ENCODE measurements at regions not wholly inside any gene's neighbourhood (a gene's known extent, or its start where the extent isn't known, plus 50 kb on each side); places are given as distances from the start of the nearest gene placed in this dataset.

DNA sequence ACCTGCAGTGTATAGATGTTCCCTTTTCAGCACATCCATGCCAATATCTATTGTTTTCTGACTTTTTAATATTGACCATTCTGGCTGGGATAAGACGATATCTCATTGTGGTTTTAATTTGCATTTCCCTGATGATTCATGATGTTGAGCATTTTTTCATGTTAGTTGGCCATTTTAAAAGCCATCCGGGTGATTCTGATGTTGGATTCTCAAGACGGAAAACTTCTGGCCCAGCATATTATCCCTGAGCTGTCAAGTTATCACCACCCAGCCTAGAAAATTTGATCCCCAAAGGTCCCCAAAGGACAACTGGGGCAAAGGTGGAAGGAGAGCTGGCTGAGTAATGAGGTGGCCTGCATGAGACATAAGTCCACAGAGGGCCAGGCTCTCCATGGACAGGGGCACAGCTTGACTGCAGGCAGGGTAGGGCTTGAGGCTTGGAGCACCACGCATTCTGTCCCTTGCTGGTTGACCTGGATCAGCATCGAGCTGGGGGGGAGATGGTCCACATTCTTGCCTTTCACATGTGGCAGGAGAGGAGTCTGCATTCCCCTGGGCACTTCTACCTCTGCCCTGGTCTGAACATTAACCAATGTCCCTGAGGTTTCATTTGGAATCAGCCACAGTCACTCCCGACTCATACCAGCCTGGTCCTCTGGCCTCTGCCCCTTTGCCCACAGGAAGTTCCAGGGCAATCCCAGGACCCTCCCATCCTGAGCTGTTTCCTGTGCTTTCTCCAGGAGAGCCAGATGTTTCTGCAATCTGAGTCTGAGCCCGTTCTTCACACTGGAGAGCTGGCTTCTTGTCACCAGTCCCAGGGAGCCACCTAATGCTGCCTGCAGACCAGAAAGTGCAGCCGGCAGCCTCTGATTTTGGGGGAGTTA is 69.2 kb downstream of the ISG20 start:
- no peak for DNase-seq

DNA sequence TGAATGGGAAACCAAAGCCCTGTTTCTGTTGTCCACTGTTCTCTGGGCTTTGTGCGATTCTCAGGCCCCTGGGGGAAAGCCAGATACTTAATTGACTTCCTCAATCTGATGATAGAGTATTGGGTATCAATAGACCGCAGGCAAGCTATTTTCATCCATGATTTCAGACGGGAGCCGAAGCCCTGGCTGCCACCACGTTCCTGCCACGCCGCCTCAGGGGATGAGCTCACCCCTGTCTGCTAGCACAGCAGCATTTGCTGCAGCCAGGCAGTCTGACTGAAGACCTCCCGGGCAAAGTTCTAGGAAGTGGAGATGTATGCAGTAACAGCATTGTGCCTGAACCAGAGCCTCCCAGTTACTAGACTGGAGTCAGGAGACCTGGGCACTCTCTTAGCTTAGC is 69.8 kb downstream of the ISG20 start:
- DNase-seq, result no peak

DNA sequence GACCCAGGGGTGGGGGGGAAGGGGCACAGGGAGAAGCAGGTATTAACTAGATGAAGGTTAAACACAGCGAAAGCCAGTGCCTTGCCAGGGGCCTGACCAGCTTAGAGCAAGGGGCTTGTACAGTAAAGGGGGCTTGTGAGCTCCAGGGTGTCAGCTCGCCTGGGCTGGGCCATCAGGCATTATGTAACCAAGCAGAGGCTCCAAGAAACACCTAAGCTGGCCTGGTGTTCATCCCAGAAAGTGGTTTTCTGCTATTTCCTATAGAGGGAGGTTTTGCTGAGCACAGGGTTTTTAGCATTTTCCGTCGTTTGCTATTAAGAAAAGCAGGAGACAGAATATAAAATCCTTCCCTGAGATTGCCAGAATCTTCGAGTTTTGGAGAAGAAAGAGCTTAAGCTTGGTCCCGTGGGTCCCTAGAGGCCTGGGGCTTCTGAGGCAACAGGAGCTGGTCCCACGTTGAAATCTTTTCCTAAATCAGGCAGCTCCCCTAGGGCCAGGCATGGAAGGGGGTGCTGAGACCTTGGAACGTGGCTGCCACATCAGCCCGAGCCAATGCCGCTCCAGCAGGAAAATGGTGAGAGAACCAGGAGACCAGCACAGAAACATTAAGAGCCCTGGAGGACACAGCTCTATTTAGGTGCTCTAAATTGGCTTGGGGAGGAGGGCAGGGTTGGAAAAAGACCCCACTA is 71.4 kb downstream of the ISG20 start:
- DNase-seq, result no peak

DNA sequence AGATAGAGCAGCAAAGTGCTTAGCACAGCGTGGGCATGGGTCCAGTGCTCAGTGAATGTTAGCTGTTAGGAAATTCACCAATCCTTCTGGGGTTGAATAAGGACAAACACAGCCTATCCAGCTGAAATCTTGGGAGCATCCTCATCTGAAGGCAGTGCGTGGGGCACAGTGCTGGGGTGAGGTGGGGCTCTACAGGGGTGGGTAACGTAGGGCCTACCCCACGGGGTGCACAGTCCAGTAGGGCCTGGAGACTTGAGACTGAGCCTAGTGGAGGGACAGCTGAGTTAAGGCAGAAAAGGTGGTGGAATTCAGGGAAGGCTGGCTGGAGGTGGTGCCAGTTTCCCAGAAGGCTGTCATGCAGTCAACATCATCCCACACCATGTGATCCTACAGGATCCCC is 73.0 kb downstream of the ISG20 start:
- no peak for DNase-seq

DNA sequence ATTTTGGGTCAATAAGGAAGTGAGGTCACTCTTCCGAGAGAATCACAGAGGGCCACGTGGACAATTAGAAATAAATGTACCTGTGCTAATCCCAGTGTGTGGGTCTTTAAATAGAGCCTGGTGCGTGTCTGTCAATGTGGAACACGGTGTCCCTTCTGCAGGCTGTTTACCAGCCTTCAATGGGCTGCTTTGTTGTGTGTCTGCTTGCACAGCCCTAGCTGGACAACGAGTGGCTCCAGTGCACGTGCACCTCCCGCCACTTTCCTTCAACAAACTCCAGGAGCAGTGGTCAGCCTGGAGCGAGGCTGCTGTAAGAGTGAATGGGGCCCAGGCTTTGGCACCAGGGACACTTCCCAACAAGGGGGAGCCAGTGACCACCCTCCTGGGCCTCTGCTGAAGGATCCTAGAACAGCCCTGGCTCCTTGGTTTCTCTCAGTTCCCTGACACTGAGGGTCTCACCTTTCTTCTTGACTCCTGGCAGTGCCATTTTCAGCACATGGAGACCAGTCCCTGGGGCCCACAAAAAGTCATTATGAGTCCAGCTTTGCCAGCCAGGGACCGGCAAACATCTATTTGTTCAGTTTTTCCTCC is 76.1 kb downstream of the ISG20 start:
- DNase-seq, result no peak

DNA sequence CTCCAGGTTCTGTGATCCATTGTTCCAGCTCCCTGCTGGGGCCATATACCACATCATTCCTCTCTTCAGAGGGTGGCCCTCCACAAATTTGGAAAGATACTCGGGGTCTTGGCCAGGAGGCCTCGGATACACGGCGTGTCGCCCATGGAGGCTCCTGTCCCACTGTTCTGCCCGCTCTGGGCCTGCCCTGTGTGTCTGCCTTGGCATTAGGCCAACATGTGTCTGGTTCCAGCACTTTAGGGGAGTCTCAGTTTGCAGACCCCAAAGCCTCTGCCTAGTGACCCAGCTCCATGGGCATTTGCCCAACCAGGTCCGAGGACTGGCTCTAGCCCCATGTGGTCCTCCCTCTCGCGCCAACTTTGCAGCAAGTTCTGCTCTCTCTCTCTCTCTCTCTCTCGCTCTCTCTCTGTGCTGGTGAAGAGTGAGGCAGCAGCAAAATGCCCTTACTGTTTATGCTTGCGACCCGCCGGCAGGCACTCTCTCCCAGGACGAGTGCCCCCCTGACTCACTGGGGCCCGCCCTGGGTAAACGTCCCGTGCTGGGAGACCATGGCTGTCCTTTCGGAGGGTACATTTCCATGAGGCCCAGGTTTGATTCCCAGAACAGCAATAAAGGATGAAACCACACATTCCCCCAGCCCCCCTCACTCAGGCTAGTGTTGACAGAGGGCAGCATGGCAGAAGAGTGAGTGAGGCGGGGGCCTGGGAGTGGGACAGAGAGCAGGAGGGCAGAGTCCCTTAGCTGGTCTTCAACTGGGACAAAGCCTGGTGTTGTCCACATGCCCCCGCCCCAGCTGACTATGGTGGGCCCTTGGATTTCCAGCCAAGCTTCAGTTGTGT is 77.9 kb downstream of the ISG20 start:
- DNase-seq, result peak; percentile 41

DNA sequence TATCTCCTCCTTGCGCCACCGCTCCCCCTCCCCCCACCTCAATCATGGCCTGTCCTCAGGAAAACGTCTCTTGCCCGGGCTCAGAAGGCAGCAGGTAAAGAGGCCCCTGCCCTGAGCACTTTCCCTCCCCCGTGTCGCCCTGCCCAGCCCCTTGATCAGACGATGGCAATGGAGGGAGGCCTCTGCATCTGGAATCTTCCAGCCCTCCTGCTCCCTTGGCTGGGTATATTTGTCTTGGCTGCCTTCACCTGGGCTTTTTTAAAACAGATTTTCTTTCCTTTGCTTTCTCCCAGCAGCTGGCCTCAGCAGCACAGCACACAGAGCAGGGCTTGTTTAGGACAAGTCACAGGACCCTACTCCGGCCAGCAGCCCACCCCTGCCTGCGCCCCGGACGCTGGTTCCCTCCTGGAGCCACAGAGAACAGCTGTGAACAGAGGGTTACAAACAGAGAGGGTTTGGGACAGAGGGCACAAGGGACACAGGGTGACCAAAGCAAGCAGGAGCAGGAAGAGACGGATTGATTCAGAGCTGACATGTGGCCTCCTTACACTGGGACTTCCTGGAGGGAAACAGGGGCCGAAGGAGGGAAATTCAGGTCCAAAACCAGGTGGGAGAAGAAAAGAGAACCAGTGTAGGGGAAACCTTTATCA is 78.7 kb downstream of the ISG20 start:
- peak; percentile 56 for DNase-seq

DNA sequence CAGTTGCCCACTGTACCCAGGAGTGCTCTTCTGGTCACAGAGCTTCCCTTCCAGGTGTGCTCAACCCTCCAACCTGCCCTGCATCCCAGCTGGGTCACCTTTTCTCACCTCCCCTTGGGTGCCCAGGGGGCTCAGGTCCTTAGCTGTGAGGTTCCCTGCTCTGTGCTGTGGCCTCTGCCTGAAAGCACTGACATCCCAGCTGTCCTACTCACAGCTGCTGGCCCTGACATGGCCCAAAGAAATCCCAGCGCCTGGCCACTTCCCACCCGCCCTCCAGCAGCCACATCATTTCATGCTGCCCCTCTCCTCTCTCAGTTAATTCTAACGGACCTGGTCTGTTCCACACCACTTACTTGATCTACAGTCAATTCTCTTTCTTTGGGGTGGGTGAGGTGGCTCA is 79.9 kb downstream of the ISG20 start:
- no peak for DNase-seq

DNA sequence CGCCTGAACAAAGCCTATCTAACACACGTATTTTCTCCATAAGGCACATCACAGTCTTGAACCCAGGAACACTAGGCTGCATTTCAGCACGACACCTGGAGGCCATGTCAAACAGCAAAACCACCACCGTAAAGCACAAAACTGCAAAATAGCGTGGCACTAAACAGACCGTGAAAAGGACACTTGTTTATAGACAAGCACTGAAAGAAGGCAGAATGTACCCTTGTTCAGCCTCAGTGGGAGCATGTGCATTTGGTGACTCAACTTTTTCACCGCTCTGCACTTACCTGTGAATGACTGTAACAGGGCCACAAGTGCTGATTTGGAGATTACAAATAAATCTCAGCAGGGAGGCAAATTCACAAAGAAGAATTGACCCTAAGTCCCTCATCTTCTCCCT is 80.8 kb downstream of the ISG20 start:
- no peak for DNase-seq

DNA sequence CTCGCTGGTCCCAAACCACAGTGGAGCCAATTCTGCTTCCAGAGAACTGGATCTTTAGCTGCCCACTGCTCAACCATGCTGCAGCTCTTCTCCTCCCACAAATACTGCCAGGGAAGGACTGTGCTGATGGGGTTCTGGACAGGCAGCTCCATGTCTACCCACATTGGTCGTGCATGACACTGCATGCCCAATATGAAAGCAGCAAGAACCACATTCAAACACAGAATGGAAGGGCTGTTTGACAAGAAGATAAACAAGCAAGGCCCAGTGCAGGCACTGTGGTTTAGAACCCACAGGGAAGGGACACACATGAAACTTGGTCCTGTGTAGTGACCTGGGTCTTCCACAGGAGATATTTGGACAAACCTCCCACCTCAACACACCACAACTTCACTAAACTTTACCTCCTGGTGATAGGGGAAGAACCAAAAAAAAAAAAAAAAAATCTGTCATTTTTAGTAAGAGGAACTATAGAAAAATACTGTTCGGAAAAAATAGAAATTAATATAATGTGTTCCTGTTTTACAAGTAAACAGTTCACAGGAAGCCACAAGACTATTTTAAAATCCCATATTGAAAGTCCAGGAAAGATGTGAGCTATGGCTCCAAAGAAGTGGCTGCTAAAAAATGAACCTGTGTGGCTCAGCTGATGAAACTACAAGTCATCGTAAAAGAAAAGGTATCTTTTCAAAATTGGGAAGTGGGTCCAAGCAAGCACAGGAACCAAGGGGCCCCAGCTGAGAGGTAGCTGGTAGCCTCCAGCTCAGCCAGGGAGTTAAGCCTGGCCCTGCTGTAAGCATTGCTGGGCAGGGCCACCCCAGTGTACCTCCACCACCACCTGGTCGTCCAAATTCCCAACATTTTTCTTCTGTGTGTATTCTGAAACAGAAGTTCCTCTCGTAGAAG is 77.7 kb upstream of the ACAN start:
- DNase-seq, result no peak

DNA sequence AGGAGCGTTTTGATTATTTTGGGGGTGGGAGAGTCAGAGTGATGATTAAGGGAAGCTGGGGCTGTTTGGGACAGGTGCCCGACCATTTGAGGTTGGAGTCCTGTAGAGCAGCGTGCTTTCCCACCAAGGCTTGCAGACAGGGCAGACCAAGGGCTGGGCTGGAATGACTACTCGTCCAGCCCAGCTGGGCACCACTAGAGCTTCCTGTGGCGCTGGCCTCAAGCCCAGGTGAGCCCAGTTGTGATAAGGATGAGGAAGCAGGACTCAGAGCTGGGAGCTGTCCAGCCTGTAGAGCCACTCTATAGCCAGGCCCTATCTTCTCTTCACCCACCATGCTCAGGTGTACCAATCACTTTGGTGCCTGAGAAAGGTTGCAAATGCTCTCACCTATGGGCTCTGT is 75.8 kb upstream of the ACAN start:
- no peak for DNase-seq

DNA sequence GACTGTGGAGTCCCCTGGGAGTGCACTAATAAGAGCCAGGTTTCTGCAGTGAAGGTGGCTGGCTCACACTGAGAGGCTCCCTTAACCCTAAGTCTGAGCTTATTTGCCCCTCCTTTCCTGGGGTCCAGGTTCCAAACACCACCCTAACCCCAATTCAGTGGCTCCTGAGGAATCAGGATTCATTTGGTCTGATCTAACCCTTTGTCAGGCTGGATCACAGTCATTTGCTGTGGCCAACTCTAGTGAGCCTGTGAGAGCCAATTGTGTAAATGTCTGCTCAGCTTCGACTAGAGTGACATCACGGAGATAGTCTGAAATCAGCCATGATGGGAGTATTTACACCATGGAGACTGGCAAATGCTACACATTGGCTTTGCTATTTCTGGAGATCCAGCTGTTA is 73.7 kb upstream of the ACAN start:
- DNase-seq, result no peak

DNA sequence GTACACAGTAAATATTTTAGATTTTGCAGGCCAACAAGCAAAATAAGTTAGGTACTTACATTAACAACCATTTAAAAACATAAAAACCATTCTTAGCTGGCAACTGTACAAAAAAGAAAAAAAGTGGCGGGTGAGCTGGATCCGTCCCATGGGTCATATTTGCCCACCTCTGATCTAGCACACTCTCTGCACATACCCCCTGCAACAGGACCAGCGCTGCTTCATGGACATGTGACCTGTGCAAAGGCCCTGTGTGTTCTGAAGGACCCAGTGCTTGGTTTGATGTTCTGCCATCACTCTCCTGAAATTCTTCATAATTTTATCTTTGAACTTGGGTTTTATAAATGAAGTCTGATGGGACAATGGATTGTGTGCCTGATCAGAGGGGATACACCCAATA is 72.5 kb upstream of the ACAN start:
- no peak for DNase-seq

DNA sequence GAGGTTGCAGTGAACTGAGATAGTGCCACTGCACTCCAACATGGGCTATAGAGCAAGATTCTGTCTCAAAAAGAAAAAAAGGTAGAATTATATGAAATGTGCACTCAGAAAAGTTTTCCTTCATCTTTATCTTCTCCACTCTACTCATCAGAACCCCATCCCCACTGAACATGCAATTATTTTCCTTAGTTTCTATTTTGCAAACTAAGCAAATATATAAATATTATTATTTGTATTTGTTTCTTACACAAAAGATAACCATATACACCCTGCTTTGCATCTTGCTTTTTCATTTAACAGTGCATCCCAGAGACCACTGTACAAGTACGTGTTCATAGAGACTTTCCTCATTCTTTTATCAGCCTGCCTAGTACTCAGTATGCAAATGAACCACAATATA is 68.0 kb upstream of the ACAN start:
- no peak for DNase-seq

DNA sequence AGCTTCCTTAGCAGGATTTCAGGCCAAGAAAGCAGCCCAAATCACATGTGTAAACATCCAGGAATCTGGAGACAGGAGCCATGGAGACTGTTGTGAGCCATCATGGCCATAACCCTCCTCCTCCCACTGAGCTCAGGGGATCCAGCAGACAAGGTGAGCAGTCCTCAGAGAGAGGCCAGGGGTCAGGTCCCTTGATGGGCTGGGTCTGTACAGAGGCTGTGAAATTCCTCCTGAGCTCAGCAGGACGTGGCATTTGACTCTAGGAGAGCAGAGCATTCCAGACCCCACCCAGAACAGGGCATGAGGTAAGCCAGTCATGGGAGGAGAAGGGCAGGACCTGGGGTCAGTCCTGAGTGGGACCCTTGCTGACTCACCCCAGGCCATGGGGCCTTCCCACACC is 67.0 kb upstream of the ACAN start:
- DNase-seq, result no peak

DNA sequence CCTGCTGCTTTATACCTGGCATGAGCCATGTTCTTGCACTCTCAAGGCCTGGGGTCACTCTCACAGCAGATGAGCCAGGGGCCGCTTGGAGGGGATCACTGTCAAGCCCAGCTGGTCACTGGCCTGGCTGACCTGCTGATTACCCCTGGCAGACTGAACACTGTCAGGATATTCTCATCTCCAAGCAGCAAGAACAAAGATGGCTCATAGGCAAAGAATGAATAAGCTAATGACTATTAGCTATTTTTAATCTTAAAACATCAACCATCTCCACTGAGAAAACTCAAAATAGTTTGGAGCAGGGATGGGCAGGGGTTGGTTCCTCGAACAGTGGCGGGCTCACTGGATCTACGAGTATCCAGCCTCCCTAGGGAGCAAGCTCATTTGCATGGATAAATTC is 64.4 kb upstream of the ACAN start:
- DNase-seq, result no peak

DNA sequence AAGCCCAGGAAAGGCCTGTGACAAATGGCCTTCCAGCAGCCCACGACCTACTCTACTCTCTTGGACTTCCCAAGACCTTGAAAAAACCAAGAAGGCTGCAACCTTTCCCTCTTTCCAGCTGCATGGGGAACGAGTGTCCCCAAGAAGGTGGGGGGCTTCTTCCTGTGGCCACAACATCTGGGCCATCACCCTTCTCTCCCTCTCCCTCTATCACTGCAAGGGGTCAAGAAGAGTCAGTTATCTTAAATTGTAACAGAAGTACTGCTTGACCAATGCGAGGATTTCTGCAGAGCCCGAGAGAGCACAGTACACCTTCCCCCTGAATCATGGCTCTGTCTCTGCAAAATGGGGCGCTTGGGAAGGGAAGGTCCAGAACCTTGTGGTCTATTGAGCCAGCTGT is 63.7 kb upstream of the ACAN start:
- DNase-seq, result no peak

DNA sequence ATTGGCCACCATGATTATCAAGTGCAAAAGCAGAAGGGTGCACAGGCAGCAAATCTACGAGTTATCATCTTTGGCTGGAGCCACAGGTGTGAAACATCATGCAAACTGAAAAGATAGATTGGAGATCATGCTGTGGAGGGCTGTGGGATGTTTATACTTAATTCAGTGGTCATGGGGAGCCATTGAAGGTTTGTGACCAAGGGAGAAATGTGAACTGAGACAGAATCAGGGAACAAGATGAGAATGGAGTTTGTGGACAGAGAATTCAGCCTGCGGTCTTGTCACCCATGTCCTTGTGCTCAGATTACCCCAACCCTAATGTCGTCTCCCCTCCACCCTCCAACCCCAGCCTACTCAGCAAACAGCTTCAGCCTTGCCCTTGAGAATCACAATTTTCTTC is 62.9 kb upstream of the ACAN start:
- DNase-seq, result no peak

DNA sequence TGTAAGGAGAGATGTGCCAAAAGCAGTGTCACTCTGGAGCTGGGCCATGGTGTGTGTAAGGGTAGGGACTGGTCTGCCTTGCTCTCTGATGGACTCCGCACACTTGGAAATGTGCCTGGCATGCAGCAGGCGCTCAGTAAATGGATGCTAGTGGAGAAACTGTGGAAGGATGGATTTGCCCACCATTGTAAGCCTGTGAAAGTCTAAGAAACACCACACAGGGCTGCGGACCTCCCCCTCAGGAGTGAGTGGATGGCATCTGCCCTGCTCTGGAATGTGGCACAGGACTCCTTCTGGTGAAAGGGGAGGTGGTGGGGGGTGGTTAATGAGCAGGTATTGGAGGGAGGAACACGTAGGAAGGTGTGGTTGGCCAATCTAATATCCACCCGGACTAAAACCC is 62.2 kb upstream of the ACAN start:
- DNase-seq, result no peak

DNA sequence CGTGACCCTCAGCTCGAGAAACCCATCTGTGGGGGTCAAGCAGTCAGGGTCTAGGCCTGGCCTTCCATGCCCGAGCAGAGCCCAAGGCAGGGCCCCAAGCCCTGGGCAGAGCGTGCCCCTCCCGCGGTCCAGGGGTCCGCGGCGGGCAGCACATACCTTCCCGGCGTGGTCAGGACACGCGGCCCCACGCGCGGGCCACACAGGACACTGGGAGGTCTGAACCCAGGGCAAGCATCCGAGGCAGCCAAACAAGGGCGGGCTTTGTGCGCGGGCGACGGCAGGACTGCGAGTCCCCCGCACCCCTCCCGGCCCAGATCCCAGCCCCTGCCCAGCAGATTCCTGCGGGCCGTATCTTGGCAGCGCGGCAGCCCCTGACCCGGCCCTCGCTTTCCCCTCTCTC is 61.6 kb upstream of the ACAN start:
- DNase-seq, result peak; percentile 21

DNA sequence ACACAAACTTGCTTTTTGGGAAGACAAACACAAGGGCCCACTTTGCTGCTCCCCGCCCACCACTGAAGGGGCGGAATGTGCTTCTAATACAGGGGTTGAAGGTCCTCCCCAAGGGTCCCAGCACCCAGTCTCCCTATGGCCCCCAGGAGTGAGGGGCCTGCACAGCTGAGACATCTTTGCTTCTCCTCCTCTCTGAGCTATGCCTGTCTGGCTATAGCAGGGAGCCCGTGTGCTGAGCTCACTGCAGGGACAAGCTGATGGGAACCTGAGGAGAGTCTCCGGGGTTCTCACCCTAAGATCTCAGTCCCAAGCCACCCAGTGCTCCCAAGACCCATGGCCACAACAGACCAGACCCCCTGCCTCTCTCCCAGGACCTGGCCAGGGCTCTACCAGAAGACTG is 61.1 kb upstream of the ACAN start:
- no peak for DNase-seq
